Nephron progenitor cell (in vitro differentiated cells): ENCODE measurements at regions not wholly inside any gene's neighbourhood (a gene's known extent, or its start where the extent isn't known, plus 50 kb on each side); places are given as distances from the start of the nearest gene placed in this dataset.

Source experiments
- DNase-seq: peaks from one replicate; pipeline ENCODE4 v3.0.0; 2021
- H3K27ac Mint-ChIP-seq: 2 replicates; pipeline ENCODE4 v1.8.0; 2021; ENCODE audit warnings: mild to moderate bottlenecking, moderate library complexity, mixed read lengths
- H3K27me3 Mint-ChIP-seq: 2 replicates; pipeline ENCODE4 v1.8.0; 2021; ENCODE audit warnings: mild to moderate bottlenecking, low read depth, mixed read lengths; ENCODE audit not compliant: poor library complexity
- H3K36me3 Mint-ChIP-seq: 2 replicates; pipeline ENCODE4 v1.8.0; 2021; ENCODE audit warnings: low read depth, mixed read lengths
- H3K4me1 Mint-ChIP-seq: 2 replicates; pipeline ENCODE4 v1.8.0; 2021; ENCODE audit warnings: mixed read lengths
- H3K4me3 Mint-ChIP-seq: 2 replicates; pipeline ENCODE4 v1.8.0; 2021; ENCODE audit warnings: mild to moderate bottlenecking, moderate library complexity, mixed read lengths
- H3K9me3 Mint-ChIP-seq: 2 replicates; pipeline ENCODE4 v1.8.0; 2021; ENCODE audit warnings: mild to moderate bottlenecking, moderate library complexity, mixed read lengths
- TF ChIP-seq, protein P1 (sequence below): fragments of 200-600 bp; sonication (generic); IDR thresholded peaks from 2 replicates; pipeline ENCODE4 v1.5.0; 2021; ENCODE audit warnings: antibody characterized with exemption

DNA sequence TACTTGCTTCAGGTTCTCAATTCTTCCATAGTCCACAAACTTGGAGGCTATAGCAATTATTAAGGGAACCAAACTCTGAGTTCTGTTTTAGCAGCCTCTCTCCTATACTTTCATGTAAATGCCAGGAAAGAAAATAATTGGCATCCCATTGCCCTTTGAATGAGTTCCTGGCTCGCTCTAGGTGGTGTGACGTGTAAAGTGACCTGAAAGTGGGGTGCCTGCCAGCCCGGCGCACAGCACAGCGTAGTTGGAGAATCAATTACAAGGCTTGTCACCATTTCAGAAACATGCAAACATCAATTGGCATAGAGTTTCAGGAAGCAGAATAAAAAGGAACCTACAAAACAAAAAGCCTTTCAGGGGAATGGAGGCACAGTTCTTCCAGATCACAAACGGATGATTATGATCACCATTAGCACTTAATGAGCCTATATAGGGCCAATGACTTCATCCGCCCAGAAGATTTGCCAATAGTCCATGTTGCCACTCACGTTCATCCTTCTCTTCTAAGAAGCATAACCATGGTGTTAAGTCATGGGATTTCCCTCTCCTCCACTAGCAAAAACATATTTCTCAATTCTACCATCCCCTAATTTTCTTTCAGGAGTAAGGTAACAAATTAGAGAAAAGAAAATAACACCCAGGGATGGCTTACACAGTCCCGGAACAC is 354.6 kb upstream of the ADGRL2 start:
- TF ChIP-seq, protein P1, sequence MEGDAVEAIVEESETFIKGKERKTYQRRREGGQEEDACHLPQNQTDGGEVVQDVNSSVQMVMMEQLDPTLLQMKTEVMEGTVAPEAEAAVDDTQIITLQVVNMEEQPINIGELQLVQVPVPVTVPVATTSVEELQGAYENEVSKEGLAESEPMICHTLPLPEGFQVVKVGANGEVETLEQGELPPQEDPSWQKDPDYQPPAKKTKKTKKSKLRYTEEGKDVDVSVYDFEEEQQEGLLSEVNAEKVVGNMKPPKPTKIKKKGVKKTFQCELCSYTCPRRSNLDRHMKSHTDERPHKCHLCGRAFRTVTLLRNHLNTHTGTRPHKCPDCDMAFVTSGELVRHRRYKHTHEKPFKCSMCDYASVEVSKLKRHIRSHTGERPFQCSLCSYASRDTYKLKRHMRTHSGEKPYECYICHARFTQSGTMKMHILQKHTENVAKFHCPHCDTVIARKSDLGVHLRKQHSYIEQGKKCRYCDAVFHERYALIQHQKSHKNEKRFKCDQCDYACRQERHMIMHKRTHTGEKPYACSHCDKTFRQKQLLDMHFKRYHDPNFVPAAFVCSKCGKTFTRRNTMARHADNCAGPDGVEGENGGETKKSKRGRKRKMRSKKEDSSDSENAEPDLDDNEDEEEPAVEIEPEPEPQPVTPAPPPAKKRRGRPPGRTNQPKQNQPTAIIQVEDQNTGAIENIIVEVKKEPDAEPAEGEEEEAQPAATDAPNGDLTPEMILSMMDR = no peak
- H3K4me3 Mint-ChIP-seq = no peak overlapping the region
- H3K27ac Mint-ChIP-seq = no peak overlapping the region

DNA sequence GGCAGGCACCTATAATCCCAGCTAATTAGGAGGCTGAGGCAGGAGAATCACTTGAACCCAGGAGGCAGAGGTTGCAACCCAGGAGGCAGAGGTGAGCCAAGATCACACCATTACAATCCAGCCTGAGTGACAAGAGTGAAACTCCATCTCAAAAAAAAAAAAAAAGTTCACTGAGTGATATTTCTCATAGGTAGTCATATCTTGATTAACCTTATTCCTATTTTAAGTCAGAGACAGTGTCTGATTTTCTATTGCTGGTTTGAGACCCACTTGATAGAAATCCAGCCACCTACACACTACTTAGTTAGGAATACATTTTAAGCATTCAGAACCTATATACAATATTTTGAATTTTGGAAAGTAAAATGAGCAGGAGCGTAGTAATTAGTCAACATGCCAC is 357.4 kb upstream of the ADGRL2 start:
- H3K27ac Mint-ChIP-seq = no peak overlapping the region
- peaks cover 7% of the 10 kb centered on the region for H3K27me3 Mint-ChIP-seq
- TF ChIP-seq, protein P1 = no peak
- H3K36me3 Mint-ChIP-seq = no peaks in the 10 kb centered on the region
- DNase-seq = no peak
- no peak overlapping the region for H3K4me3 Mint-ChIP-seq
- H3K9me3 Mint-ChIP-seq = no peaks in the 10 kb centered on the region
- no peaks in the 10 kb centered on the region for H3K4me1 Mint-ChIP-seq

More for the DNA sequence above, 354.6 kb upstream of the ADGRL2 start:
- H3K36me3 Mint-ChIP-seq = no peaks in the 10 kb centered on the region
- H3K9me3 Mint-ChIP-seq = no peaks in the 10 kb centered on the region
- peaks cover 10% of the 10 kb centered on the region for H3K27me3 Mint-ChIP-seq
- no peaks in the 10 kb centered on the region for H3K4me1 Mint-ChIP-seq
- DNase-seq = no peak

DNA sequence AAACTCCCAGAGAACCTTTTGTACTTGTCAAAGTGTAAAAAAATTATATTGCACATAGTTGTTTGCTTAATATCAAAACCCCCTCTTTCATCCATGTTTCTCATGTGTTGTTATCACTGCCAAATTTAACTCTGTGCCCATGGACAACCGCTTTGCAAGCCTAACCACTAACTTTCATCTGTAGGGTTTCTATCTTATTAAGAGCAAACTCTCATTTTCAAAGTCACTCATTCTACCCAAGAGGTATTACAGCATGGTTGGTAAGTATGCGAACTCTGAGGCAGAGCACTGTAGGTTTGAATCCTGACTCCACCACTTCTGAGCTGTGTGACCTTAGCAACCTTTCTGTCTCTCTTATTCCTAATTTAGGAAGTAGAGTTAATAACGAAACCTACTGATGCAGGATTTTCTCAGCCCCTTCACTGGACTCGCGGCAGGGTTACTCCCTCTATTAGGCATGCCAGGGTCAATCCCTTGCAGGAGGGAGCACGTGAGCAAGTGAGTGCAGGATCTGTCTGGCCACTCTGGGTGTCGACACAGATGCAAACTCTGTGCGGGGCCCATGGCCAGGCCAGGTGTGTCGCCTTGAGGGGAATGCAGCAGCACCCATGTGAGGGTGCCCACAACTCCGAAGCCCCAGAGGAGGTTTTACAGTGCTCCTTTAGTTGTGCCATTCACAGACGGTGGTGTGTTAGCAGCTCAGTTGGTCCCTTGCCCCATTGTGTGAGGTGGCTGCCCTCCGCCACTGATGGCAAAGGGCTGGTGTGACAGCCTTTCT is 361.5 kb upstream of the ADGRL2 start:
- Mint-ChIP-seq H3K36me3 (no peaks in the 10 kb centered on the region), H3K4me1 (peaks cover 14% of the 10 kb centered on the region), H3K27me3 (peaks cover 6% of the 10 kb centered on the region), H3K4me3 (no peak overlapping the region), H3K27ac (no peak overlapping the region), H3K9me3 (no peaks in the 10 kb centered on the region)
- TF ChIP-seq, protein P1 = no peak
- no peak for DNase-seq

DNA sequence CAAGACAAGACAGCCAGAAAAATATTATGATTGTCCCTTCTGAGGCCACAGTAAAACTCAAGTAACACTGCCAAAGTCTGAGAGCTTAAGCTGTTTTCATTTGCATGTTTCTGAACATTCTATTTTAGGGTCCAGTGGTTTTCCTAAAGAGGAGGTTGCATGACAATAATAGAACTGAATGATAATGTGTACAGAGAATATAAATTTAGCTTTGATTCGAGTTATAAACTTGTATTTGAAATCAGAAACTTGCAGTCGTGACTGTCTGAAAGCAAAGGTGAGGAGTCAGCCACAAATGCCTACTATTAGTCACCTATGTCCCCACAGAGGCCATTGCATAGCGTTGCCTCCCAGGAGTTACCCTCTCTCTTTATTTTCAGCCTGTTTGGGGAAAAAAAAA is 363.1 kb upstream of the ADGRL2 start:
- Mint-ChIP-seq H3K27me3 (peaks cover 2% of the 10 kb centered on the region), H3K36me3 (no peaks in the 10 kb centered on the region), H3K9me3 (no peaks in the 10 kb centered on the region), H3K4me1 (peaks cover 23% of the 10 kb centered on the region), H3K4me3 (no peak overlapping the region), H3K27ac (peak overlapping the region; percentile 80)
- DNase-seq = no peak
- TF ChIP-seq, protein P1 = no peak

DNA sequence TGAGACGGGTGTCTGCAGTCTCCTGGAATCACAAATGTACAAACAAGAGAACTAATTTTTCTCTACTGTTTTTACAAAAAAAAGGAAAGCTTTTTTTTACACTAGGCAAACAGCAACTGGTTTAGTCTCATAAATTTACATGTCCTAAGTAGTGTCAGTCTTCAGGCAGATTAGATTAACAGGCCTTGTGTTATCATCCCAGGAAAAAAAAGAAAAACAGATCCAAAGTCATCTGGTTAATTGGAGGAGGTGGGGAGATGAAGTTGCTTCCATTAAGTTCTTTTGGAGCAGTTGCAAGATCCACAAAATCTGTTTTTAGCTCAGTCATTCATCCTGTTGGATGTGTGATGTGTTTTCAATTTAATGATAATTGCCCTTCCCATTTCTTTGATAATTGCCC is 363.5 kb upstream of the ADGRL2 start:
- Mint-ChIP-seq H3K4me1 (peaks cover 27% of the 10 kb centered on the region), H3K27me3 (peaks cover 2% of the 10 kb centered on the region), H3K9me3 (no peaks in the 10 kb centered on the region)

More for the DNA sequence above, 363.5 kb upstream of the ADGRL2 start:
- peak overlapping the region; percentile 80 for H3K27ac Mint-ChIP-seq
- TF ChIP-seq, protein P1 = no peak
- no peak overlapping the region for H3K4me3 Mint-ChIP-seq
- DNase-seq = no peak
- H3K36me3 Mint-ChIP-seq = no peaks in the 10 kb centered on the region
